A549 (cell line): ENCODE measurements at regions not wholly inside any gene's neighbourhood (a gene's known extent, or its start where the extent isn't known, plus 50 kb on each side); places are given as distances from the start of the nearest gene placed in this dataset.

Experiments
- ATAC-seq, 2 experiments: fragments of 200-7000 bp in 1 of 2; fragments of >200 bp in 1 of 2; cut with Nextera tagmentation in 1 of 2; cut with Tn5 transposase in 1 of 2; 3 replicates each; pipeline versions ENCODE4 v1.8.0 to v1.9.1; 2018 to 2020; ENCODE audit warnings: mild to moderate bottlenecking in 1 of 2, moderate library complexity in 1 of 2
- CTCF ChIA-PET: fragments of 300-600 bp; sonication (Branson Sonifier 250); formaldehyde crosslinking; extraction: SDS; loops from one replicate; lab custom pipeline; 2021; ENCODE audit warnings: antibody characterized with exemption, inconsistent platforms; lab: Yijun Ruan, JAX
- POLR2A ChIA-PET: fragments of 350-600 bp; formaldehyde crosslinking; extraction: SDS; loops from one replicate; lab custom pipeline; 2021; ENCODE audit warnings: antibody characterized with exemption, inconsistent platforms; lab: Yijun Ruan, JAX
- DNase-seq, 2 experiments: peaks; one replicate each; pipeline versions ENCODE4 v3.0.0 to v3.0.0-alpha.2; 2011 to 2016; ENCODE audit warnings: low read depth in 1 of 2, low spot score in 1 of 2
- FAIRE-seq: peaks from 2 replicates; lab custom pipeline; 2011; peaks lifted over from hg19 to GRCh38; lab: Jason Lieb, UNC
- H3K27ac ChIP-seq, 2 experiments: fragments of >200 bp; sonication (Bioruptor Twin); formaldehyde crosslinking; 3 replicates each; pipeline ENCODE4 v1.5.1; 2016 to 2017
- H3K4me1 ChIP-seq: fragments of >200 bp; sonication (Bioruptor Twin); formaldehyde crosslinking; 3 replicates; pipeline ENCODE4 v1.6.1; 2016
- H3K4me2 ChIP-seq: fragments of >200 bp; sonication (Bioruptor Twin); formaldehyde crosslinking; 3 replicates; pipeline ENCODE4 v1.6.1; 2016
- H3K4me3 ChIP-seq: fragments of >200 bp; sonication (Bioruptor Twin); formaldehyde crosslinking; 3 replicates; pipeline ENCODE4 v1.5.1; 2016
- H3K9me3 ChIP-seq: fragments of >200 bp; sonication (Bioruptor Twin); formaldehyde crosslinking; 3 replicates; pipeline ENCODE4 v1.6.1; 2016
- BCL3 ChIP-seq: fragments of >200 bp; sonication (Bioruptor Twin); formaldehyde crosslinking; IDR thresholded peaks from 3 replicates; pipeline ENCODE4 v1.6.1; 2016
- BHLHE40 ChIP-seq: IDR thresholded peaks from 2 replicates; pipeline ENCODE4 v1.6.1; 2012; ENCODE audit warnings: low read depth, low read length, inconsistent platforms
- CBX8 ChIP-seq: fragments of 200-600 bp; sonication (generic); IDR thresholded peaks from 2 replicates; pipeline ENCODE4 v1.6.1; 2016
- E2F6 ChIP-seq: IDR thresholded peaks from 2 replicates; pipeline ENCODE4 v1.6.1; 2012; ENCODE audit warnings: low read depth, borderline replicate concordance
- EHMT2 ChIP-seq: fragments of 200-600 bp; sonication (generic); IDR thresholded peaks from 2 replicates; pipeline ENCODE4 v1.6.1; 2016; ENCODE audit warnings: antibody characterized with exemption, low read depth, mild to moderate bottlenecking, moderate library complexity
- ESRRA ChIP-seq: fragments of 150-350 bp; IDR thresholded peaks from 2 replicates; pipeline ENCODE4 v1.6.1; 2014; ENCODE audit warnings: mild to moderate bottlenecking, low read length, borderline replicate concordance
- GATA3 ChIP-seq: IDR thresholded peaks from 2 replicates; pipeline ENCODE4 v1.6.1; 2012; ENCODE audit warnings: borderline replicate concordance
- HEYL ChIP-seq: fragments of 250-450 bp; sonication (Bioruptor Pico); IDR thresholded peaks from 2 replicates; pipeline ENCODE4 v1.8.0; 2021; ENCODE audit warnings: mild to moderate bottlenecking, moderate library complexity
- HMGXB4 ChIP-seq: fragments of 250-450 bp; sonication (Bioruptor Pico); IDR thresholded peaks from 2 replicates; pipeline ENCODE4 v1.5.0; 2021; ENCODE audit warnings: mild to moderate bottlenecking, moderate library complexity, borderline replicate concordance
- HOXA7 ChIP-seq: fragments of 250-450 bp; sonication (Bioruptor Pico); IDR thresholded peaks from 2 replicates; pipeline ENCODE4 v1.5.0; 2020; ENCODE audit warnings: mild to moderate bottlenecking, moderate library complexity
- JUN ChIP-seq, 2 experiments: fragments of >200 bp; sonication (Bioruptor Twin); formaldehyde crosslinking; IDR thresholded peaks; 2 replicates in 1 of 2; 3 replicates in 1 of 2; pipeline ENCODE4 v1.6.1; 2016 to 2017
- KDM1A ChIP-seq: fragments of 200-600 bp; sonication (generic); IDR thresholded peaks from 2 replicates; pipeline ENCODE4 v1.6.1; 2016; ENCODE audit warnings: low read depth, mild to moderate bottlenecking
- NPAS2 ChIP-seq: fragments of 250-450 bp; sonication (Bioruptor Pico); IDR thresholded peaks from 2 replicates; pipeline ENCODE4 v1.8.0; 2022; ENCODE audit warnings: mild to moderate bottlenecking, moderate library complexity, borderline replicate concordance
- NR3C1 ChIP-seq: fragments of >200 bp; sonication (Bioruptor Twin); formaldehyde crosslinking; IDR thresholded peaks from 3 replicates; pipeline ENCODE4 v1.6.1; 2017
- PHF8 ChIP-seq: fragments of 200-600 bp; sonication (generic); IDR thresholded peaks from 2 replicates; pipeline ENCODE4 v1.6.1; 2016; ENCODE audit warnings: low read depth, mild to moderate bottlenecking, antibody characterized with exemption, moderate library complexity, borderline replicate concordance
- POLR2A ChIP-seq: IDR thresholded peaks from 2 replicates; pipeline ENCODE4 v1.6.1; 2012; ENCODE audit warnings: mild to moderate bottlenecking, low read length
- RAD21 ChIP-seq, 2 experiments: fragments of >200 bp in 1 of 2; sonication (Bioruptor Twin) in 1 of 2; formaldehyde crosslinking in 1 of 2; IDR thresholded peaks in 1 of 2; conservative IDR thresholded peaks in 1 of 2; 2 replicates in 1 of 2; 3 replicates in 1 of 2; pipeline ENCODE4 v1.6.1; 2012 to 2018; ENCODE audit warnings: inconsistent platforms in 1 of 2
- RARB ChIP-seq: fragments of 250-450 bp; sonication (Bioruptor Pico); IDR thresholded peaks from 2 replicates; pipeline ENCODE4 v1.8.0; 2021; ENCODE audit warnings: mild to moderate bottlenecking, moderate library complexity
- RNF2 ChIP-seq: fragments of 200-600 bp; sonication (generic); IDR thresholded peaks from 2 replicates; pipeline ENCODE4 v1.6.1; 2016; ENCODE audit warnings: low read depth, mild to moderate bottlenecking, antibody characterized with exemption, moderate library complexity, borderline replicate concordance
- SMC3 ChIP-seq: fragments of >200 bp; sonication (Bioruptor Twin); formaldehyde crosslinking; IDR thresholded peaks from 3 replicates; pipeline ENCODE4 v1.6.1; 2018; ENCODE audit warnings: inconsistent platforms
- WGBS: methylation state at CpG from one replicate; pipeline ENCODE4 v1.1.6; 2017; ENCODE audit errors: missing lambda C conversion rate; 5-methylcytosine and 5-hydroxymethylcytosine counted together
- TF ChIP-seq, protein P1 (sequence below): fragments of 200-600 bp; sonication (generic); IDR thresholded peaks from 2 replicates; pipeline ENCODE4 v1.6.1; 2016; ENCODE audit warnings: antibody characterized with exemption, mild to moderate bottlenecking, moderate library complexity
- TF ChIP-seq, protein P2 (sequence below): fragments of 250-450 bp; sonication (Bioruptor Pico); IDR thresholded peaks from 2 replicates; pipeline ENCODE4 v1.5.0; 2020; ENCODE audit warnings: low read depth, mild to moderate bottlenecking, moderate library complexity

DNA sequence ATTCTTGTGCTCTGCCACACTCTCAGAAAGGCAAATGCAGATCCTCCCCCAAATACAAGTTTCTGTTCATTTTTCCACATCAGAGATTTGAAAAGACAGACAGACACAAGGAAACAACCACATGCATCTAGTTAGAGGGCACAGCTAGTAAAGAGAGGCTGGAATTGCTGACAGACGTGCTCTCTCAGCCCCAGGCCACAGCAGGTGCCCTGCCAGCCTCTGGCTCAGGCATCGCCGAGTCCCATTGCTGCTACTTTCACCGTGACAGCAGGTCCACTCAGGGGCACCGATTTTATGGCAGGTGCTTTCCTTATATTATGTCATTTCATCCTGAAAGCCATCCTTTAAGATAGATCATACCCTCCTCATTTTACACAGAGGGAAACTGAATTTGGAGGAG, 507.5 kb downstream of the EIPR1 start (continued):
- TF ChIP-seq BHLHE40 (no peak), BCL3 (no peak), NPAS2 (no peak), ESRRA (no peak)

DNA sequence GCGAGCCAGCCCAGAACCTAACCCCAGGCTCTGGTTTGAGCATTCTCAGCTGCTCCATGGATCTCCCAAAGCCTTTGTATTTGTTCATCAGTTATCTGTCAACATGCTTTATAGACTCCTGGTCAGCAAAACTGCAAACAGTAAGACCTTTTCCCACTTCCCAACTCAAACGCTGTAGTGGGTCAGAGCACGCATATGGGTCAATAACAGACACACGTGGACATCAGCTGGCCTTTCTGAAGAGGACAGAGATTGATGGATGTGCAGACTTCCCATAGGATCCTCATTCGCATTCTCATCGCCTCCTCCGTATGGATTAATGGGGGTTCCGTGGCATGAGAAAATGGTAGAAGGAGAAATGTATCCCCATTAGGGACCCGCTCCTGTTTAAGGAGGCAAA, 508.1 kb downstream of the EIPR1 start:
- no peaks in the 10 kb centered on the region for H3K4me1 ChIP-seq
- DNase-seq (no peak), FAIRE-seq (no peak), ATAC-seq (no peak)
- 55% methylated on average over 9 of the region's 9 CpGs for WGBS
- H3K4me3 ChIP-seq, result no peak overlapping the region
- POLR2A ChIA-PET, result no interaction called here
- TF ChIP-seq HMGXB4 (CRISPR knock-in tag), result no peak
- TF ChIP-seq CBX8, result no peak
- TF ChIP-seq E2F6, result no peak
- TF ChIP-seq RNF2, result no peak
- TF ChIP-seq SMC3, result no peak
- no peak for TF ChIP-seq HEYL (CRISPR knock-in tag)
- no peak for TF ChIP-seq PHF8
- TF ChIP-seq RARB (CRISPR knock-in tag), result no peak
- no peak overlapping the region for H3K4me2 ChIP-seq
- no peak overlapping the region for H3K27ac ChIP-seq
- CTCF ChIA-PET, result no interaction called here
- no peaks in the 10 kb centered on the region for H3K9me3 ChIP-seq

GRCh38 chr2:2868085-2868484, 509.5 kb downstream of the EIPR1 start:
- no peaks in the 10 kb centered on the region for H3K4me1 ChIP-seq
- no peak overlapping the region for H3K27ac ChIP-seq
- CTCF ChIA-PET, result interaction anchor here (0.6 to 1.0 kb wide), 2 partner anchors 9 to 679 kb away, joined by 3 to 6 read pairs; no protein-coding TSS in a partner anchor
- no peak overlapping the region for H3K4me3 ChIP-seq
- H3K4me2 ChIP-seq, result no peak overlapping the region
- FAIRE-seq (no peak), DNase-seq (no peak)
- H3K9me3 ChIP-seq, result no peaks in the 10 kb centered on the region
- TF ChIP-seq E2F6 (no peak), NR3C1 (no peak)
- TF ChIP-seq, all 56 proteins: peak for 0
- WGBS, result 3% methylated on average over 4 of the region's 9 CpGs
- ATAC-seq, result no peak
- POLR2A ChIA-PET, result no interaction called here

GRCh38 chr2:2867397-2867979, 510.1 kb downstream of the EIPR1 start:
- no peak for DNase-seq
- no peaks in the 10 kb centered on the region for H3K9me3 ChIP-seq
- ATAC-seq, result no peak
- POLR2A ChIA-PET, result no interaction called here
- no peak for FAIRE-seq
- 33% methylated on average over 18 of the region's 18 CpGs for WGBS
- no peak for TF ChIP-seq POLR2A
- no peak for TF ChIP-seq GATA3
- TF ChIP-seq JUN (IDR thresholded peaks at IDR 0.05), result no peak
- TF ChIP-seq E2F6, result no peak
- no peak for TF ChIP-seq HEYL (CRISPR knock-in tag)
- no peak for TF ChIP-seq KDM1A
- TF ChIP-seq, protein P1, sequence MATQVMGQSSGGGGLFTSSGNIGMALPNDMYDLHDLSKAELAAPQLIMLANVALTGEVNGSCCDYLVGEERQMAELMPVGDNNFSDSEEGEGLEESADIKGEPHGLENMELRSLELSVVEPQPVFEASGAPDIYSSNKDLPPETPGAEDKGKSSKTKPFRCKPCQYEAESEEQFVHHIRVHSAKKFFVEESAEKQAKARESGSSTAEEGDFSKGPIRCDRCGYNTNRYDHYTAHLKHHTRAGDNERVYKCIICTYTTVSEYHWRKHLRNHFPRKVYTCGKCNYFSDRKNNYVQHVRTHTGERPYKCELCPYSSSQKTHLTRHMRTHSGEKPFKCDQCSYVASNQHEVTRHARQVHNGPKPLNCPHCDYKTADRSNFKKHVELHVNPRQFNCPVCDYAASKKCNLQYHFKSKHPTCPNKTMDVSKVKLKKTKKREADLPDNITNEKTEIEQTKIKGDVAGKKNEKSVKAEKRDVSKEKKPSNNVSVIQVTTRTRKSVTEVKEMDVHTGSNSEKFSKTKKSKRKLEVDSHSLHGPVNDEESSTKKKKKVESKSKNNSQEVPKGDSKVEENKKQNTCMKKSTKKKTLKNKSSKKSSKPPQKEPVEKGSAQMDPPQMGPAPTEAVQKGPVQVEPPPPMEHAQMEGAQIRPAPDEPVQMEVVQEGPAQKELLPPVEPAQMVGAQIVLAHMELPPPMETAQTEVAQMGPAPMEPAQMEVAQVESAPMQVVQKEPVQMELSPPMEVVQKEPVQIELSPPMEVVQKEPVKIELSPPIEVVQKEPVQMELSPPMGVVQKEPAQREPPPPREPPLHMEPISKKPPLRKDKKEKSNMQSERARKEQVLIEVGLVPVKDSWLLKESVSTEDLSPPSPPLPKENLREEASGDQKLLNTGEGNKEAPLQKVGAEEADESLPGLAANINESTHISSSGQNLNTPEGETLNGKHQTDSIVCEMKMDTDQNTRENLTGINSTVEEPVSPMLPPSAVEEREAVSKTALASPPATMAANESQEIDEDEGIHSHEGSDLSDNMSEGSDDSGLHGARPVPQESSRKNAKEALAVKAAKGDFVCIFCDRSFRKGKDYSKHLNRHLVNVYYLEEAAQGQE, result no peak
- TF ChIP-seq EHMT2, result no peak
- no peak for TF ChIP-seq HOXA7
- TF ChIP-seq, protein P2, sequence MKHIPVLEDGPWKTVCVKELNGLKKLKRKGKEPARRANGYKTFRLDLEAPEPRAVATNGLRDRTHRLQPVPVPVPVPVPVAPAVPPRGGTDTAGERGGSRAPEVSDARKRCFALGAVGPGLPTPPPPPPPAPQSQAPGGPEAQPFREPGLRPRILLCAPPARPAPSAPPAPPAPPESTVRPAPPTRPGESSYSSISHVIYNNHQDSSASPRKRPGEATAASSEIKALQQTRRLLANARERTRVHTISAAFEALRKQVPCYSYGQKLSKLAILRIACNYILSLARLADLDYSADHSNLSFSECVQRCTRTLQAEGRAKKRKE (CRISPR knock-in tag), result no peak
- no peak for TF ChIP-seq RAD21 (conservative IDR thresholded peaks at IDR 0.05 in 1 of 2, IDR thresholded peaks at IDR 0.05 in 1 of 2)
- TF ChIP-seq, all 56 proteins: peak for 0
- no peak overlapping the region for H3K27ac ChIP-seq
- no peak overlapping the region for H3K4me3 ChIP-seq
- no peak overlapping the region for H3K4me2 ChIP-seq
- H3K4me1 ChIP-seq, result no peaks in the 10 kb centered on the region
- CTCF ChIA-PET, result interaction anchor here (0.6 to 1.0 kb wide), 2 partner anchors 9 to 680 kb away, joined by 3 to 6 read pairs; no protein-coding TSS in a partner anchor
